Inflammatory macrophage (primary cell): ENCODE measurements at regions not wholly inside any gene's neighbourhood (a gene's known extent, or its start where the extent isn't known, plus 50 kb on each side); places are given as distances from the start of the nearest gene placed in this dataset.

Experiments
- DNase-seq, 2 donors: peaks; one replicate each; pipeline ENCODE4 v3.0.0-alpha.2; 2020 to 2022

DNA sequence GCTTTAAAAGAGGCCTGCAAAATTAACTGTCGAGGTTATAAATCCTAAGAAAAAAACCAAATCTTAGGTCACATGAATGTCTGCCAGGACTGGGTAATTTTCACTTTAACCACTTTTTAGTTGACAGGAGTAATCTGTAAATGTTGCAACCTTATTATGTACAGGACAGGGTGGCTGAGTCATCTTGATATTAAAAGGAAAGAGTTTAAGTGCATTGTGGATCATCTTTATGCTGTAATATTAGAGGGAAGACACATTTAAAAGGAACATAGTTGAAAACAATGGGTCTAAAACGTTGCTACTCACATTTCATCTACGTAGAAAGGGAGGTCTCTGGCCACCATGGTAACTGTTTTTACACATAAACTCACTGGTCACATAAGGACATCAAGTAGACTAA lies 115.5 kb downstream of the LSMEM1 start:
- no peak for DNase-seq

DNA sequence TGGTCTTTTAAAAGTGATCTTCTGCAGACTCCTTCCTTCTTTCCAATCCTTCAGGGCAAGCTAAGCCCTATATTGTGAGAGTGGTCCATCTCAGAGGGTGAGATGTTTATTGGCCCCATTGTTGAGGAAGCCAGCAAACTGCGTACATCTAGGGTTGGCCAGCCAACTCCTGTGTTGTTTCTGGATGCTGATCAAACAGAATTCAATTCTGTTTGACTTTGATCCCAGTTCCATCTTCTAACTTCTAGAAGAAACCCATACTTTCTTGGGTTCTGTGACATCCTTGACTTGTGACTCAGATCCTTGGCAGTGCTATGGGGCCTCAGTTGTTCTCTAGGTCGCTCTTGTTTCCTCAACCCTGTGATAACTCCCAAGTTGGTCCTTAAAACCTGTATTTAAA lies 116.2 kb downstream of the LSMEM1 start:
- no peak for DNase-seq

DNA sequence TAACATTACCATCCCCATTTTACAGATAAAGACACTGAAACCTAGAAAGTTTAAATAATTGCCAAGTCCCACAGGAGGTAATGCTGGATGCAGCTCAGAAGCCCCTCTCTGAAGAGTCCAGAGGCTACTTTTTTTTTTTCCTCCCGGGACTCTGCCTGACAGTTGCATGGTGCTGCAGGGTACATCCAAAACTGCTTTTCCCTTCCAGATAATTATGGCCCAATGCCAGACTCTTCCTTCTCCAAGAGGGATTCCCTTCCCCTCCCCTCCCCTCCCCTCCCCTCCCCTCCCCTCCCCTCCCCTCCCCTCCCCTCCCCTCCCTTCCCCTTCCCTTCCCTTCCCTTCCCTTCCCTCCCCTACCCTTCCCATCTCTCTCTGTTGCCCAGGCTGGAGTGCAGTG lies 122.9 kb downstream of the LSMEM1 start:
- no peak for DNase-seq

DNA sequence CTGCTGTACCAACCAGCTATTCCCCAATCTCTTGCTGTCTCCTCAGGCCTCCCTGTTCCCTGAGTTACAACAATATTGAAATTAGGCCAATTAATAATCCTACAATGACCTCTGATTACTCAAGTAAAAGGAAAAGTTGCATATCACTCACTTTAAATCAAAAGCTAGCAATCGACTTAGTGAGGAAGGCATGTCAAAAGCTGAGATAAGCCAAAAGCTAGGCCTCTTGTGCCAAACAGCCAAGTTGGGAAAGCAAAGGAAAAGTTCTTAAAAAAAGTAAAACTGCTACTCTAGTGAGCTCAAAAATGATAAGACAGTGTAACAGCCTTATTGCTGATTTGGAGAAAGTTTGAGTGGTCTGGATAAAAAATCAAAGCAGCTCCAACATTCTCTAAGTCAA lies 129.8 kb downstream of the LSMEM1 start:
- no peak for DNase-seq

DNA sequence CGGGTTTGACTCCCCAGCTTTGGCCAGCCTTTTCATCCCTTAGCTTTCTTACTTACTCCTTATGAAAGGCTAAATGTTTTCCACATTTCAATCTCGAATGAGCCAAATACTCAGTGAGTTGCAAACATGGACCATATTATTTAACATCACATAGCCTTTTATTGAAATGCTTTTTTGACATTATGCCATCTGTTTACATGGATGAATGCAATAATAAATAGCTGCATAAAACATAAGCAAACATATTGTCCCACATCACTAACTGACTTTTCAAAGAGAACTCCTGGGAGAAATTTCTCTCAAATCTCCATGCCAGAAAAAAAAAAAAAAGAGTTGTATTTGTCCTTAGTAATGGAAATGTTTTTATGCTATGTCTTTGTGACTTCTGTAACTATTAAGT lies 134.9 kb downstream of the LSMEM1 start:
- no peak for DNase-seq

DNA sequence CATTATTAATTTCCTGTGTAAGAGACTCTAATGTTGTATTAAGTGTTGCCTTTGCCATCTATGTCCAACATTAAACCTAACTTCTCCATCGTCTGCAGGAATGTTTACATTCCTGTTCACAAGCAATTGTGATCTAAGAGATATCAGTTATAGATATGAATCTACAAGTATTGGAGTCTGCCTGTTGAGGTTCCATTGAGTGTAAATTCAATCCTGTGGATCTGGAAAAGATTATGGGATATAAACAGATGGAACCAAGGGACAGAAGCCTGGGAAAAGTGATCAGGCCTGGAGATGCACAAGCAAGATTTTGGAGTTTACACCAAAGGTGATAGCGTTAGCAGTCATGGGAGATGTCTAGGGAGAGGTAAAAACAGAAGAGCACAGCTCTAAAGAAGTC lies 135.5 kb downstream of the LSMEM1 start:
- no peak for DNase-seq

DNA sequence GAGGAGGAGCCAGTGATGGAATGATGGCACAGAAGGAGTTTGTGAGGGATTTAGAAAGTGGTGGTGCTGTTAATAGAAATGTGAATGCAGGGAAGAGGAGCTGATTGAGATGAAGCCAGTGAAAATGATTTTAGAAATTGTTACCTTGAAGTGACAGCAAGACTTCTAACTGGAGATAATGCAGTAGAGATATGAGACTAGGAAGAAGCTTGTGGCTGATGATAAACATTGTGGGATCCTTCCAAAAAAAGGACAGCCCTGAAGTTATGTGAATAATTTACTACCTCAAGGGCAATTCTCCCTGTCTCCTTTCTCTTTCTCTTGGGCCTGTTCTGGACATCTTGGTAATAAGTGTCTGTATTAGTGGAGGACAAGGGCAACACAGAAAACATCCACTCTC lies 138.6 kb downstream of the LSMEM1 start:
- DNase-seq, result no peak

DNA sequence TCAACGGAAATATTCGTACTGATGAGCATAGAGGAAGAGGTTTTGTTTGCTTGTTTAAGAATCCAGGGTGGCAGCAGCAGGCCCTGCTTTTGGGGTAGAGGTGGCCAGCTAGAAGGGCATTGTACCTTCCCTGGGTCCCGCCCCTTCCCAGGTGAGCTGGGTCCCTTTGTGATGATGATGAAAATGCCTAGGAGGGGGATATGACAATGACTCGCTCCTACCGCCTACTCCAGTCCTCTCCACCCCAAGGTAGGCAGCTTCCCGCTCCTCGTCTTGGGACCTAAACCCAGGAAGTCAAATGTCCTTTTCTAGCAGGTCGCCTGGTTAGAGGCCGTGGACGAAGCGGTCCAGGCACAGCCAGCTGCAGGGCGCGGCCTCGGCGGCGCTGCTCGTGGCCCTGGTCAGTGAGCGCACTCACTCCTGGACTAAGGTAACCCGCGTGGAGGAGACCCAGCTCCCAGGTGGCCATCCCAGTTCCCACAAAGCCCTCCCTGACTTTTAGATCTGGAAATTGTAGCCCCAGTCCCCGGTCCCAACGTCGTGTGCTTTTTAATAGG lies 141.4 kb downstream of the LSMEM1 start:
- no peak for DNase-seq

DNA sequence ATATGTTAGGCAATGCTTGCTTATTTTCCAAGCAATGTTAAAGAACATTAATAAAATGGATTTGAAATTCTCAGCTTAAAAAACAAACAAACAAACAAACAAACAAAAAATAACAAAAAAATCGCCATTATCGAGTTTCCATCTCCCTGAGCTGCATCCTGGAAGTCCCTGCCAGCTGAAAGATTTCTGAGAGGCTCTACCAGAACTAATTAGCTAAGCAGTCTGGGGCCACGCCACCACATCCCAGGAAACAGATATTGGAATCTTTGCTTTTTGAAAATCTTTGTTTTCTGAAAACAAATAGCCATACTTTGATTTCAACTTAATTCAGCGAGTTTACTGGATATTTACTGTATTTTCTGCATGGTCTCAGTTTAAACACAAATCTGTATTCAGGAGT lies 143.6 kb downstream of the LSMEM1 start:
- DNase-seq, result no peak

DNA sequence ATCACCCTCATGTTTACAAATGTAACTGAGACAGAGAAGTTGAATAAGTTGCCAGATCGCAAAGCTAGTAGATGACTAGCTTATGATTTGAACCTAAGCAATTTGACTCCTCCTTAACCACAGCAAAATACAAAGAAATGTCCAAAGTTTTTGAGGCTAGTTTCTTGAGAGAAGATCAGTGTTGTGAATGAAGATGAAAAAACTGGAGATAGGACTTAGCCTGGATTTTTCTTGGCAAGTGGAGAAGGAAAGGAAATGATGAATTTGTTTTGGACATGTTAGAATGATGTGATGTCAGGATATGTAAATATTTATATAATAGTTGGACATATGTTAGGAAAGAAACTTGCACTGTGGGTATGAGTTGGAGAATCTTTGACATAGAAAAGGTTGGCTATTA lies 149.8 kb downstream of the LSMEM1 start:
- no peak for DNase-seq

DNA sequence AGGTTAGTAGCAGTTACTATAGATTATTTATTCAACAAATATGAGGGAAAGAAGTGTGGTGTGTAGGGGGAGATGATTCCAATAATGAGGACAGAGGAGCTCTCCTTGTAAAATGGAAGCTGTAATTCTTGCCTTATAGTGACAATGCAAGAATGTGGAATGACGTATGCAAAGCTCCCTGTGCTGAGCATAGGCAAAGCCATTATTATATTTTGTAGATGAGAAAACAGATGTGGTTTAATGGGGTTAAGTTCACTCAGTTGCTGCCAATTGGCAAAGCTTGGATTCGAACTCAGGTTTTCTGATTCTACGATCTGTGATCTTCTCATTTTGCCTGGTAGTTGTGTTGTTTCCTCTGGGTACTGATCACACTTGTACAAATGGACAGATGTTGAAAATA lies 153.3 kb downstream of the LSMEM1 start:
- DNase-seq, result no peak

DNA sequence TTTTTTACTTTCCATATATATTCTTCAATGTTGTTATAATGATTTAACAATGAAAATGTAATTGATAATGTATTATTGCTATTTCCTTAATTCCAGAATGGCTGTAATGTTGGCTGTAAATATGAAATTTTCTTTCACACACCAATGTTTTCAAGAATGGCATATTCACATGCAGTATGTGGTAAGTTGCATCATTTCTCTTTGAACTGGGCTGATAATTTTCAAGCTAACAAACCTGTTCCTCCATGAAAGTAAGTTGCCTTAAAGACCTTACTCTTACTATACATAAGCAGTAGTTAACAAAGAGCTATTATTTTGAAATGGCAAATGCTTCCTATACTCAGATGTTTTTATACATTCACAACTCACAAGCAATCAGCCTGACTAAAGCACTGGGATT lies 154.5 kb downstream of the TMEM168 start:
- no peak for DNase-seq

DNA sequence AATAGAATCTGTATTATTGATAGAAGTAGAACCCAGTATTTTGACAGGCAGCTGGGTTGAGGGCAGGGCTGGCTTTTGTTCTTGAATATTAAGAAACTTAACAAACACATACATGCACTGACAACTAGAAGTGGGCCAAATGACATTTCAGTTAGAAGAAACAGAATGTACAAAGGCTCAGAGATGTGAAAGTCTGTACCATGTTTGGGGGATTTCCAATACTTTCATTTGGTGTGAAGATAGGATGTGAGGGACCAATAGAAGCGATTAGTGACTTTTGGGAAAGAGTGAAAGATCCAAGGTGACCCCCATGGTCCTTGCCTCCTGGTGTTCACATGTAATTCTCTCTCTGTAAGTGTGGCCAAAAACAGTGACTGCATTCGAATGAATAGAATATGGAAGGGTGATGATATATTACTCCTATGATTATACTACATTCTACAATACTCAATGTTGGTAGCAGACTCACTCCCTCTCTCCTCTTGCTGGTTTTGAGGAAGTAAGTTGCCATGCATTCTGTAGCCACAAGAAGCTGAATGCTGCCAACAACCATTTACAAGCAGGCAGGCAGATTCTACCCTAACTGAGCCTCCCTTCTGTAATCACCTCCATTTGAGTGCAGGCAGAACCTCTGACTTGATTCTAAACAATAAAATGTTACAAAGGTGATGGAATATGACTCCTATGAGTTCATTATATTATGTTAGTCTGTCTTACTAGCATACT lies 151.4 kb downstream of the TMEM168 start:
- no peak for DNase-seq

DNA sequence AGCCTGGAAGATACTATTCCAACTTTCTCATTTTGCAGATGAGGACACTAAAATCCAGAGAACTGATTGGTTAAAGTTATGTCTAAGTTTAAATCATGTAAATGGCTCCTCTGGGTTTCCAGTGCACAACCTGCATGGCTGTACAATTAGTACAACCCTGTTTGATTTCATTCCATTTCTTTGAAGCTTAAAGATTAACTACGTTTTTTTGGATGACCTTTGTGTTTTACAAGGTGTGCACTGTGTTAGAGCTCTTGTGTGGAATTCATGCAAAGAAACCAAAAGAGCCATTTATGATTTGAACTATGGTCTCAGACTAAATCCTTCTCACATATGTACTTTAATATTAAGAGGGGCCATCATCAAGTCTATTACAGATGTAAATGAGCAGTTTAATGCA lies 149.5 kb downstream of the TMEM168 start:
- DNase-seq, result no peak

DNA sequence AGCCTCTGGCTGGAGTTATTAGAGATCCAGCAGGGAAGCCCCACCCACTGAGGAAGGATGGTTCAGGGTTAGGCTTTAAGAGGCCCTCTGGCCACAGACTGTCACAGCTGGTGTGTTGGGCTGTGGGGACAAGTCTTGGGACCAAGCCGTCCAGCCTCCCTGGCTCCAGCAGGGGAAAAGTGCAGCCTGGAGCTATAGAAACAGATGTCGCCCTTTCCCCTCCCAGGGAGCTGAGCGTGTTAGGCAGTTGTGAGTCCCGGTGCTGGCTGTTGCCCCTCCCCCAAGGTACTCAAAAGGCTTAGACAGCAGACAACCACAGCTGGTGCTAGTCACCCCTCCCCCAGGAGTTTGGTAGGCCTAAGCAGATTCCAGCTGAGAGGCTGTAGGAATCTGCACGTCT lies 143.4 kb downstream of the TMEM168 start:
- no peak for DNase-seq

DNA sequence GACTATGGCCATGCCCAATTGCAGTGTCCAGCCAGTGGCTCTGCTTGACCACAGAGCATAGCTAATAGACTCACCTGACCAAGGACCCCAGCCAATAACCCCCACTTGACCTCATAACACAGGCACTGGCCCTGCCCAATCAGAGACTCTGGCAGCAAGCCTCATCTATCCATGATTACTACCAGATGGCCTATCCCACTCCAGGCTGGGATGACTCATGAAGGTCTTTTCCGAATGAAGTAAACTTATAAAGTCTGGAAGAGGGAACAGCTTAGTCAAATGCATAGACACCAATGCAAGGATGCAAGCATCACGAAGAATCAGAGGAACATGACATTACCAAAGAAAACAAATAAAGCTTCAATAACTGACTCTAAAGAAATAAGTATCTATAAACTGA lies 141.4 kb downstream of the TMEM168 start:
- DNase-seq, result no peak

DNA sequence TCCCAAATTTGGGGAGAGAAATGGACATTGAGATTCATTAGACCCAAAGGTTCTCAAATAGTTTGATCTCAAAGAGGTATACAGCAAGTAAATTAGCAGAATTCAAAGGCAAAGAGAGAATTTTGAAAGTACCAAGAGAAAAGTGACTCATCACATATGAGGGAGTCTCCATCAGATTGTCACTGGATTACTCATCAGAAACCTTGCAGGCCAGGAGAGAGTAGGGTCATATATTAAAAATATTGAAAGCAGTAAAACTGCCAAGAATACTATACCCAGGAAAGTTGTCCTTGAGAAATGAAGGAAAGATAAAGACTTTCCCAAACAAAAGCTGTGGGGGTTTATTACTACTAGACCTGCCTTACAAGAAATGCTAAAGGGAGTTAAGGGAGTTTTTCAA lies 140.6 kb downstream of the TMEM168 start:
- no peak for DNase-seq

DNA sequence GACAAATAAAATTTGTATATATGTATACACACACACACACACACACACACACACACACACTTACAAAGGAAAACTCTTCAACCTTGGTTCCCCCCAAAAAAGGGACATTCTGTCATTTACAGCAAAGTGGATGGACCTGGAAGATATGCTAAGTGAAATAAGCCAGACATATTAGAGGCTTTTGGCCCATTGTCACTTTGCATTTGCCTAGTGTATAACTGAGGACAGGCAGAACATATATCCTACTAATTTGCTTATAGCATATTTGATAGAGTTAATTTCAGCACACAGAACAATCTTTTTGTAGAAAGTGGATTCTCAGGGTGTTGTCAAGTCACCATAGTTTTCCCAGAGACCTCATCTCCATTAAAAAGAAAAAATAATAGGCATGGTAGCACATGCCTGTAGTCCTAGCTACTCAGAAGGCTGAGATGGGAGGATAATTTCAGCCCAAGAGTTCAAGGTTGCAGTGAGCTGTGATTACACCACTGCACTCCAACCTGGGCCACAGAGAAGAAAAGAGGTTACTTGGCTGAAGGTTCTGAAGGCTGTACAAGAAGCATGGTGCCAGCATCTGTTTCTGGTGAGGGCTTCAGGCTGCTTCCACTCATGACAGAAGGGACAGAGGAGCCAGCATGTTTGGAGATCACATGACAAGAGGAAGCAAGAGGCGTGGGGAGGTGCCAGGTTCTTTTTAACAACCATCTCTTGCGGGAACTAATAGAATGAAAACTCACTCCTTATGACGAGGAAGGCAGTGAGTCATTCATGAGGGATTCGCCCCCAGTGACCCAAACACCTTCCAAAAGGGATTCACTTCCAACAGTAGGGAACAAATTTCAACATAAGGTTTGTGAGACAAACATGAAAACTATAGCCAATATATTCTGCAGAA lies 135.6 kb downstream of the TMEM168 start:
- no peak for DNase-seq

DNA sequence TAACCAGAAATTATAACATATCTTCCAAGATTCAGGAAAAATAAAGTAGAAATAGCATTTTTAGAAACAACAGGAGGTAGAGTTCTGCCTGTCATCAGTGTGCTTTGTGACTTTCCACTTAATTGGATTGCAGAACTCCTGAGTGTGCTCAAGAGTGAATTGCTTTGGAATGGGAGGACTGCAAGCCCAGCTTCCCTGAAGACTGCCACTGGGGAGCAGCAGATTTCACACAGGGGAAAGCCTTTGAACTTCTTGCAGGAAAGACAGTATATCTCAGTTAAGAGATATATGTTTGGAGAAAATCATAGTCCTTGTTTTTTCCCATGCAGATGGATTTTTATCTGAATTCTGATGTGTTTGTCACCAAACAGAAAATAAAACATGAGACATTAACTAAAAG lies 124.5 kb downstream of the TMEM168 start:
- DNase-seq, result no peak

DNA sequence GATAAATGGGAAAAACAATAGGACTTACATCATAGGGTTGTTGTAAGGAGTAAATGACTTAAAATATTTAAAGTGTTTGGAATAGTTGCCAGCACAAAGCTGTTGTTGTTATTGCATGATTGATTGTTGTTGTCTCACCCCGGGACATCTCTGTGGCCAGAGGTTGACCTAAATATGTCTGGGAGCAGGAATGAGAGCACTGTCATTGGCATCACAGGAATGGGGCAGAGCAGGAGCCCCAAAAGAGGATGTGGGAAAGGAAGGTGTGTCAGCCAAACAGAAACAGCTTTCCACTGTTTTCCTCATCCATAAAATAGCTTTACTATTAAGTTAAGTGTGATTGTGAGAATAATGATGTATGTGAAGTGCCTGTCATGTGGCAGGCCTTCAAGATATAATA lies 121.6 kb downstream of the TMEM168 start:
- DNase-seq, result no peak

DNA sequence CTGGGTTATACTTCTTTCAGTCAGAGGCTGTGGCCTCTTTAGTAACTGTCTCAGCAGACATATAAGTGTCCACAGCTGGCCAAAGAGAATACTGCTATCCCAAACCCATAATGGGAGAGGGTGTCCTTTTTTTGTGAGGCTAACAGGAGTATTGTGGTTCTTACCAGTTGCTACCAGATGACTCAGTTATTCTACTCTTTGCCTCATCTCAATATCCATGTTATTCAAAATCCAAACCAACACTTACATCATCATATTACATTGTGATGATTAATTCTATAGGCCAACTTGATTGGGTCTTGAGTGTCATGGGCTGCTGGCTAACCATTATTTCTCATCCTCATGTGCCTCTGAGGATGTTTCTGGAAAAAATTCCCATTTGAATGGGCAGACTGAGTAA lies 120.9 kb downstream of the TMEM168 start:
- DNase-seq, result no peak

DNA sequence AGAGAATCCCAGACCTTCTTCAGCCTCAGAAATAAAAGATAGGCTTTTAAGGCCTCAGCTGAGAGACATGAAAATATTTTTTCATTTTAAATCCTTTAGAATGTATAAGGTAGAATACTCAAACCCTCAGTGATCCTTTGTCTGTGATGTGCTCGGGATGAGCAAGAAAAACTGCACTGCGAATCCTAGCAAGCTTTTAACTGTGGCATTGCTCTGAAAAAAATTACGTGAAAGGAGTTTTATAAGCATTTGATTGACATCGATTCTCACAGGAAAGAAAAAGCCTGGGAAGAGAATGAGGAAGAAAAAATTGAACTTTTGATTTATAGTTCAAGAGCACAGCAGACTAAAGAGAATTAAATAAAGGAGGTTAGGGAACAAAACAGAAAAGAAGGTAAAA lies 120.0 kb downstream of the TMEM168 start:
- DNase-seq, result no peak

DNA sequence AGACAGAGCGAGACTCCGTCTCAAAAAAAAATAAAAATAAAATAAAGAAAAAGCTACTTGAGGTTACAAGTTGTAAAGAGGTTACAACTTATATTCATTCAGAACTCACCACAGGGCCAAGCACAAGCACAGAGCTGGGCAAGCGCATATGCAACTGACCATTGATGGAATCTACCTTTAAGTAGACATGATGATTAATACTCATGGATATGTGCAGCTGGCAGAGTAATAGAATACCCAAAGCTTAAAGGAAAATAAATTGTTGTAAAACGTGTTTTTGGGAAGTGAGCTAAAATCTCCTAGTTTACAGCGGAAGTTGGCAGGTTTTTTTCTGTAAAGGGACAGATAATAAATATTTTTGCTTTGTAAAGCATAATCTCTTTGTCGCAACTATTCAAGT lies 111.6 kb downstream of the TMEM168 start:
- no peak for DNase-seq
